Esophagus muscularis mucosa (tissue), 4 donors: ENCODE measurements at regions not wholly inside any gene's neighbourhood (a gene's known extent, or its start where the extent isn't known, plus 50 kb on each side); places are given as distances from the start of the nearest gene placed in this dataset.
A peak's percentile ranks its signal among the peaks of the same experiment; 100 is the strongest.
"Not testable (repeated sequence)": the region's sequence is repeated elsewhere in the genome, so short reads cannot be mapped to it uniquely, and the experiment has no call there.

Source experiments
- DNase-seq: peaks from one replicate; pipeline ENCODE4 v3.0.0-alpha.2; 2017; ENCODE audit errors: extremely low spot score
- H3K27ac ChIP-seq, 4 donors: fragments of 200-600 bp; sonication (generic); replicated peaks in 1 of 4; 1 replicate in 3 of 4; 2 replicates in 1 of 4; pipeline ENCODE4 v1.5.1; 2016 to 2019; ENCODE audit warnings: mild to moderate bottlenecking in 1 of 4
- H3K27me3 ChIP-seq, 4 donors: fragments of 200-600 bp; sonication (generic); one replicate each; pipeline versions ENCODE4 v1.5.1 to v1.6.0; 2016 to 2019
- H3K36me3 ChIP-seq, 4 donors: fragments of 200-600 bp; sonication (generic); one replicate each; pipeline ENCODE4 v1.5.1; 2016 to 2019
- H3K4me1 ChIP-seq, 4 donors: fragments of 200-600 bp; sonication (generic); one replicate each; pipeline ENCODE4 v1.5.1; 2016 to 2019
- H3K4me3 ChIP-seq, 4 donors: fragments of 200-600 bp; sonication (generic); 1 replicate in 2 of 4; 2 replicates in 2 of 4; pipeline ENCODE4 v1.5.1; 2016 to 2019; ENCODE audit warnings: mild to moderate bottlenecking in 4 of 4, moderate library complexity in 1 of 4
- H3K9me3 ChIP-seq, 4 donors: fragments of 200-600 bp; sonication (generic); 1 replicate in 3 of 4; 2 replicates in 1 of 4; pipeline ENCODE4 v1.5.1; 2016 to 2019
- CTCF ChIP-seq, 3 experiments: fragments of 200-600 bp in 2 of 3; fragments of 450-650 bp in 1 of 3; sonication (generic) in 2 of 3; IDR thresholded peaks; one replicate each; pipeline ENCODE4 v1.5.1; 2017 to 2019; ENCODE audit warnings: antibody characterized with exemption in 3 of 3, mild to moderate bottlenecking in 2 of 3, moderate library complexity in 1 of 3
- EP300 ChIP-seq: sonication (generic); formaldehyde crosslinking; IDR thresholded peaks from one replicate; pipeline ENCODE4 v1.6.1; 2017; ENCODE audit warnings: antibody characterized with exemption
- POLR2A ChIP-seq: fragments of 450-650 bp; IDR thresholded peaks from one replicate; pipeline ENCODE4 v1.6.1; 2017; ENCODE audit warnings: antibody characterized with exemption, moderate library complexity, mild to moderate bottlenecking, low read depth
- POLR2AphosphoS5 ChIP-seq, 2 donors: sonication (generic); formaldehyde crosslinking; IDR thresholded peaks; one replicate each; pipeline ENCODE4 v1.6.1; 2017; ENCODE audit warnings: antibody characterized with exemption in 2 of 2
- WGBS: methylation state at CpG from one replicate; pipeline ENCODE4 v1.1.5; 2018; 5-methylcytosine and 5-hydroxymethylcytosine counted together
- intact Hi-C: fragments of 100-400 bp; cut with DNase I; formaldehyde crosslinking; loops from one replicate; pipeline ENCODE4 v1.15.1; 2023

GRCh38 chr9:15372455-15372854 lies 50.2 kb upstream of the SNAPC3 start:
- Histone ChIP-seq H3K36me3 (no peaks in the 10 kb centered on the region), H3K27me3 (no peaks in the 10 kb centered on the region), H3K27ac (peak overlapping the region in 1 of 4 donors; percentile 25), H3K4me3 (no peak overlapping the region), H3K4me1 (peaks cover 0 to 15% (median 11%) of the 10 kb centered on the region in 4 donors), H3K9me3 (no peaks in the 10 kb centered on the region)
- intact Hi-C loops, result no loop called here
- no peak for DNase-seq
- TF ChIP-seq EP300, result no peak
- WGBS, result 93% methylated on average over 6 of the region's 6 CpGs

- intact Hi-C loops, result no loop called here
- Histone ChIP-seq H3K36me3 (no peaks in the 10 kb centered on the region), H3K27me3 (no peaks in the 10 kb centered on the region), H3K27ac (no peak overlapping the region), H3K9me3 (no peaks in the 10 kb centered on the region), H3K4me3 (no peak overlapping the region), H3K4me1 (peaks cover 0 to 15% (median 11%) of the 10 kb centered on the region in 4 donors)
- TF ChIP-seq POLR2A (no peak), EP300 (no peak), POLR2AphosphoS5 (IDR thresholded peaks at IDR 0.05) (no peak), CTCF (IDR thresholded peaks at IDR 0.05) (no peak)
- 82% methylated on average over 6 of the region's 6 CpGs for WGBS
- peak; percentile 31 for DNase-seq
These were observed 51.2 kb upstream of the SNAPC3 start for GRCh38 chr9:15371448-15371845.

GRCh38 chr9:15370466-15371447 lies 51.9 kb upstream of the SNAPC3 start:
- DNase-seq, result peak; percentile 42
- no peak overlapping the region for H3K4me3 ChIP-seq
- no peaks in the 10 kb centered on the region for H3K9me3 ChIP-seq
- TF ChIP-seq EP300 (no peak), CTCF (IDR thresholded peaks at IDR 0.05) (no peak), POLR2AphosphoS5 (IDR thresholded peaks at IDR 0.05) (no peak), POLR2A (no peak)
- H3K36me3 ChIP-seq, result no peaks in the 10 kb centered on the region
- H3K27me3 ChIP-seq, result no peaks in the 10 kb centered on the region
- H3K4me1 ChIP-seq, result peaks cover 0 to 15% (median 11%) of the 10 kb centered on the region in 4 donors
- no peak overlapping the region for H3K27ac ChIP-seq
- intact Hi-C loops, result no loop called here
- WGBS, result 81% methylated on average over 15 of the region's 15 CpGs

- H3K9me3 ChIP-seq, result no peaks in the 10 kb centered on the region
- H3K27ac ChIP-seq, result no peak overlapping the region
- H3K4me1 ChIP-seq, result peaks cover 0 to 15% (median 11%) of the 10 kb centered on the region in 4 donors
- no peaks in the 10 kb centered on the region for H3K36me3 ChIP-seq
- no peak for TF ChIP-seq POLR2AphosphoS5 (IDR thresholded peaks at IDR 0.05)
- no peaks in the 10 kb centered on the region for H3K27me3 ChIP-seq
- DNase-seq, result no peak
- no peak overlapping the region for H3K4me3 ChIP-seq
- intact Hi-C loops, result no loop called here
- 75% methylated on average over 1 of the region's 1 CpG for WGBS
These were observed 52.8 kb upstream of the SNAPC3 start for GRCh38 chr9:15369871-15370270.

- Histone ChIP-seq H3K4me3 (no peak overlapping the region), H3K27me3 (no peaks in the 10 kb centered on the region), H3K27ac (no peak overlapping the region), H3K4me1 (peaks cover 0 to 11% (median 10%) of the 10 kb centered on the region in 4 donors), H3K36me3 (no peaks in the 10 kb centered on the region), H3K9me3 (no peaks in the 10 kb centered on the region)
- intact Hi-C loops, result no loop called here
- TF ChIP-seq POLR2A (no peak), POLR2AphosphoS5 (IDR thresholded peaks at IDR 0.05) (no peak), EP300 (no peak)
- DNase-seq, result no peak
These were observed 53.4 kb upstream of the SNAPC3 start for GRCh38 chr9:15369238-15369637.

- not testable (repeated sequence) for H3K9me3 ChIP-seq
These were observed 57.6 kb upstream of the SNAPC3 start for GRCh38 chr9:15364975-15365553.

More at GRCh38 chr9:15364975-15365553, 57.6 kb upstream of the SNAPC3 start:
- H3K27me3 ChIP-seq, H3K4me3 ChIP-seq, H3K27ac ChIP-seq, H3K4me1 ChIP-seq, intact Hi-C loops, H3K36me3 ChIP-seq, DNase-seq: not testable (repeated sequence)
- 93% methylated on average over 11 of the region's 13 CpGs for WGBS
